GM18951 (cell line): ENCODE measurements at regions not wholly inside any gene's neighbourhood (a gene's known extent, or its start where the extent isn't known, plus 50 kb on each side); places are given as distances from the start of the nearest gene placed in this dataset.

Experiments used
- POLR2A ChIP-seq: IDR thresholded peaks from 4 replicates; pipeline ENCODE4 v1.6.1; 2011; ENCODE audit warnings: mild to moderate bottlenecking; ENCODE audit not compliant: insufficient read length, insufficient read depth; ENCODE audit errors: extremely low read depth
- in situ Hi-C: fragments of 300-500 bp; cut with MboI; formaldehyde crosslinking; loops from one replicate; pipeline ENCODE4 v1.12.0; 2022; ENCODE audit warnings: low sequenced_read_pairs, mixed read lengths, inconsistent platforms; ENCODE audit not compliant: unreplicated experiment

GRCh38 chr17:63153488-63153887 lies 187.5 kb downstream of the TANC2 start:
- in situ Hi-C loops: no loop called here
- no peak for TF ChIP-seq POLR2A

- no peak for TF ChIP-seq POLR2A
- in situ Hi-C loops: no loop called here
Measured at GRCh38 chr17:63154586-63155244, 188.7 kb downstream of the TANC2 start.

GRCh38 chr17:63156986-63157385 lies 191.0 kb downstream of the TANC2 start:
- in situ Hi-C loops: no loop called here
- TF ChIP-seq POLR2A: no peak

DNA sequence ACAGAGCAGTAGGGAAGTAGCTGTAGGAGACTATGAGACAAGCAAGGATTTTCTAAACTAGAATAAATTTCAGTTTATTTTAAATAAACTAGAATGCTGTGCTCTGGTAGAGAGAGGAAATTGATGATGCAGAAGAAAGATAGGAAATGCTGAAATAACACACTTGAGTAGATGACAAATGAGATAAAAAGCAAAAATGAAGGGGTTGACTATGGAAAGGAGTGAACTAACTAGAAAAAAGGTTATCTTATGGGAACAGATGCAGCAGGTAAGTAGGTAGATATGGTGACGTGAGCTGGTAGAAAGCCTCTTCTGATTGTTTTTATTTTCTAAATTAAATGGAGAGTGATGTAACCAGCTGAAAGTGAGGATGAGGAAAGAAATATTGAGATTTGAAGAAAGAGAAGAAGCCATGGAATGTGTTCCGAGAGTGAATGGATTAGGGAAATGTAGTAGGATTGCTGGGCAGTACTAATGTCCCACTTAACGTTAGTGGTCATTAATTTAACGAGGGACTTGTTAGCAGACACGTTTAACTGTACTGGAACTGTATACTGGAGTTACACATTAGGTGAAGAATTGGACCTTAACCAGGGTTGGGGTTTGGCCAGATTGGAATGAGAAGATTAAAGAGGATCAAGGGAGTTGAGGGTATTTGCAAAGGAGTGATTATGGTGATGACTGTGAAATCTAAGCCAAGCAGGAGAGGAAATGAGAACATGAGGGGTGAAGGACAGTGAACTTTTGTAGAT lies 196.5 kb downstream of the TANC2 start:
- no peak for TF ChIP-seq POLR2A
- in situ Hi-C loops: no loop called here

- in situ Hi-C loops: no loop called here
- no peak for TF ChIP-seq POLR2A
Measured at GRCh38 chr17:63163158-63163520, 197.1 kb downstream of the TANC2 start.

- no peak for TF ChIP-seq POLR2A
- in situ Hi-C loops: no loop called here
Measured at GRCh38 chr17:63165400-63165799, 199.4 kb downstream of the TANC2 start.

GRCh38 chr17:63170795-63171194 lies 204.8 kb downstream of the TANC2 start:
- no peak for TF ChIP-seq POLR2A
- in situ Hi-C loops: no loop called here

DNA sequence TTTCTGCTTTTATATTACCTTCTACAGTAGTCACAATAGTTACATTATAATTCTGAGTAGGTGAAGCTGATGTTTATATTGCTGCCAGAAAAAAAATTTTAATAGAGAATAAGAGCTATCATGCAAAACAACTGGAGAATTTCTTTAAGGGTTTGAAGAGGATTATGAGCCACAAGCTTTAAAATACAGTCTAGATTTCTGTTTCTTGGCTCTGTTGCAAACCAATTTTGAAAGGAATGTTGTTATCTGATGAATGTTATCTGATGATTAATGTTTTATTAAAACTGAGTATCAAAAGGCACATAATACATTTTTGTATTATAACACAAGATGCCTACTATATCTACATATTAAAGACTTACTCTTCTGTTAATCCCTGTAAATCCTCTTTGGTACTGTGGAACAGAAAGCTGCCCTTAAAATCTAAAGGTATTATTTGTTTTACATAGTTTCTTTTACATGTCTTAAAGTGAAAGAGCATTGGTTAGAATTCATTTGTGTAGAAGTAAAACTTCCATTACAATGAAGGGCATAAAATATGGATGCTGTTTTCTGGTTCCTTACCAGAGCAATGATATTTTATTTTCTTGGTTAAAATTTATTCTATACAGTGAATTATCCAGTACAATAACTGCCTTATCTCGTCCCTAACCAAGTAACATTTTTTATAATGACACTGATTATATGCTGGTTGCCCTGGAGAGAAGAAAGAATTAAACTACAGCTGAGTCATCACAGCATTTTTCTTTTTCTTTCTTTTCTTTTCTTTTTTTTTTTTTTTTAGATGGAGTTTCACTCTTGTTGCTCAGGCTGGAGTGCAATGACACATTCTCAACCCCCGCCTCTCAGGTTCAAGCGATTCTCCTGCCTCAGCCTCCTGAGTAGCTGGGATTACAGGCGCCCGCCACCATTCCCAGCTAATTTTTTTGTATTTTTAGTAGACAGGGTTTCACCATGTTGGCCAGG lies 205.7 kb downstream of the TANC2 start:
- in situ Hi-C loops: no loop called here
- no peak for TF ChIP-seq POLR2A

GRCh38 chr17:63173450-63173849 lies 207.4 kb downstream of the TANC2 start:
- in situ Hi-C loops: no loop called here
- TF ChIP-seq POLR2A: no peak

DNA sequence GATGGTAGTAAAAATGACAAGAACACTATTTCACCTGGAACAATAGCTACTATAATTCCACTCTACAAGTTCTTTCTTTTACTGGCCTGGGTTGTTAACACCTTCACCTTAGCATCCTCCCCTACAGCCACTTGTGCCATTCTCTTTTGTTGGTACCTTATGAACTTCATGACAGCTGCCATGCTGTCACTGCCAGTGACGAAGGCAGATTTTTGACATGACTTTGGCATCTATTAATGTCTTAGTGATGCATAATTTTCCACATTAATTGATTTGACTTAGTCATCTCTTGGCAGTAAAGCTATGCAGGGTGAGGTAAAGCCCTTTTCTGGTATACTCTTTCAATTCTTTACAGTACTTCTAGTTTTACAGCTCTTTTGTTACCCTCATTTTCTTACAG lies 207.9 kb downstream of the TANC2 start:
- TF ChIP-seq POLR2A: no peak
- in situ Hi-C loops: no loop called here

DNA sequence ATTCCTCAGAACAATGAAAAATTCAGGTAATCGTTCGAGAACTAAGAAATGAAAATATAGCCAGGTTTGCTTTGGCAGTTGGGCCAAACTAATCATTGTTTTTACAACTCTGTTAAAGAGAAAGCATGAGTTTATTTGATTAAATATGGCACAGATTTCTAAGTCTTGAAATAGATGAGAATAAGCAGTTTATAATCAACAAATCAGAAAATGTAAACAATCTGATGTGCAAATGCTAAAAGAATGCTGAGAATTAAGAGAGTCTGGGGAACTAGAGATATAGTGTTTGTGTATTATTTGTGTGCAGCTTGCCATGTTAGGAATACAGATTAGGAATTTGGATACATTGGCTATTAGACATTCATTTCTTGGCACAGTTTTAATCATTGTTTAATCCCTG lies 212.5 kb downstream of the TANC2 start:
- no peak for TF ChIP-seq POLR2A

GRCh38 chr17:63181856-63182255 lies 215.8 kb downstream of the TANC2 start:
- TF ChIP-seq POLR2A: no peak
- in situ Hi-C loops: no loop called here

More for the DNA sequence above, 212.5 kb downstream of the TANC2 start:
- in situ Hi-C loops: no loop called here

DNA sequence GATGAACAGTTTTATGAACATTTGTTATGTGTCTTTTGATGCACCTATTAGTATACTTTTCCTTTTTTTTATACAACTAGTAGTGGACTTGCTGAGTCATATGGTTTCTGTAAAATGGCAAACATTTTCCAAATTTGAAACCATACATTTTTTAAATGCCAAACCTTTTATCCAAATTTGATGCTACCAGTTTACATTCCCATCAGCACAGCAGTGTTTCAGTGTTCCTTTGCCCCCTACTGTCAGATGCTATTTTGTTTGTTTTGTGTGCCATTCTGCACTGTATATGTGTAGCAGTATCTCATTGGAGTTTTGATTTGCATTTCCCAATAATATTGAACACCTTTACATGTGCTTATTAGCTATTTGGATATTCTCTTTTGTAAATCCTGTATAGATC lies 219.4 kb downstream of the TANC2 start:
- TF ChIP-seq POLR2A: no peak
- in situ Hi-C loops: no loop called here
